Dermis microvascular lymphatic vessel endothelial cell (primary cell): ENCODE measurements at regions not wholly inside any gene's neighbourhood (a gene's known extent, or its start where the extent isn't known, plus 50 kb on each side); places are given as distances from the start of the nearest gene placed in this dataset.
"Not testable (repeated sequence)": the region's sequence is repeated elsewhere in the genome, so short reads cannot be mapped to it uniquely, and the experiment has no call there.

Experiments
- DNase-seq, 2 donors: peaks; one replicate each; pipeline versions ENCODE4 v3.0.0 to v3.0.0-alpha.2; 2010; ENCODE audit warnings: low read depth in 2 of 2

- no peak for DNase-seq
These were observed 1213.4 kb downstream of the STIM2 start for GRCh38 chr4:28073860-28074555.

- no peak for DNase-seq
These were observed 1214.8 kb downstream of the STIM2 start for GRCh38 chr4:28075401-28075956.

GRCh38 chr4:28077203-28077602, 1216.6 kb downstream of the STIM2 start:
- DNase-seq, result not testable (repeated sequence)

- no peak for DNase-seq
These were observed 1222.2 kb downstream of the STIM2 start for GRCh38 chr4:28082686-28083390.

- DNase-seq, result no peak
These were observed 1232.0 kb downstream of the STIM2 start for GRCh38 chr4:28092610-28093009.

GRCh38 chr4:28093071-28093470, 1232.4 kb downstream of the STIM2 start:
- DNase-seq, result no peak

GRCh38 chr4:28101583-28101982, 1240.9 kb downstream of the STIM2 start:
- DNase-seq, result no peak

GRCh38 chr4:28105271-28105859, 1244.7 kb downstream of the STIM2 start:
- DNase-seq, result no peak

GRCh38 chr4:28106155-28106554, 1245.5 kb downstream of the STIM2 start:
- DNase-seq, result no peak

GRCh38 chr4:28109801-28110200, 1249.2 kb downstream of the STIM2 start:
- no peak for DNase-seq

- DNase-seq, result not testable (repeated sequence)
These were observed 1252.2 kb downstream of the STIM2 start for GRCh38 chr4:28112691-28113335.

GRCh38 chr4:28113586-28113985, 1252.9 kb downstream of the STIM2 start:
- not testable (repeated sequence) for DNase-seq

GRCh38 chr4:28116526-28117083, 1256.0 kb downstream of the STIM2 start:
- DNase-seq, result not testable (repeated sequence)

GRCh38 chr4:28117084-28117682, 1256.5 kb downstream of the STIM2 start:
- no peak for DNase-seq

- no peak for DNase-seq
These were observed 1285.5 kb downstream of the STIM2 start for GRCh38 chr4:28146191-28146590.

GRCh38 chr4:28148221-28148620, 1287.6 kb downstream of the STIM2 start:
- no peak for DNase-seq

- no peak for DNase-seq
These were observed 1289.1 kb downstream of the STIM2 start for GRCh38 chr4:28149762-28150161.

- DNase-seq, result no peak
These were observed 1290.7 kb downstream of the STIM2 start for GRCh38 chr4:28151314-28151713.

GRCh38 chr4:28167411-28167810, 1306.8 kb downstream of the STIM2 start:
- no peak for DNase-seq

GRCh38 chr4:28176942-28177341, 1316.3 kb downstream of the STIM2 start:
- no peak for DNase-seq

- no peak for DNase-seq
These were observed 1317.0 kb downstream of the STIM2 start for GRCh38 chr4:28177641-28178040.
